SK-N-SH treated with all-trans-retinoic acid at 6 μM for 48 hours (cell line): ENCODE measurements at regions not wholly inside any gene's neighbourhood (a gene's known extent, or its start where the extent isn't known, plus 50 kb on each side); places are given as distances from the start of the nearest gene placed in this dataset.

Source experiments
- ARNTL ChIP-seq: fragments of 450-650 bp; formaldehyde crosslinking; IDR thresholded peaks from 2 replicates; pipeline ENCODE4 v1.5.0; 2020; ENCODE audit warnings: low read depth, mild to moderate bottlenecking, moderate library complexity, borderline replicate concordance
- BACH2 ChIP-seq: fragments of 250-450 bp; sonication (Bioruptor Pico); IDR thresholded peaks from 2 replicates; pipeline ENCODE4 v1.9.0; 2021; ENCODE audit warnings: mild to moderate bottlenecking, borderline replicate concordance
- CREB5 ChIP-seq: fragments of 250-450 bp; sonication (Bioruptor Pico); IDR thresholded peaks from 2 replicates; pipeline ENCODE4 v1.5.1; 2020; ENCODE audit warnings: low read depth, mild to moderate bottlenecking, moderate library complexity
- POU6F1 ChIP-seq: fragments of 250-450 bp; sonication (Bioruptor Pico); IDR thresholded peaks from 2 replicates; pipeline ENCODE4 v1.8.0; 2021; ENCODE audit warnings: low read depth, mild to moderate bottlenecking, moderate library complexity, borderline replicate concordance
- PPARA ChIP-seq: fragments of 250-450 bp; sonication (Bioruptor Pico); IDR thresholded peaks from 2 replicates; pipeline ENCODE4 v1.5.0; 2020; ENCODE audit warnings: mild to moderate bottlenecking, borderline replicate concordance
- SNAI2 ChIP-seq: fragments of 250-450 bp; sonication (Bioruptor Pico); IDR thresholded peaks from 2 replicates; pipeline ENCODE4 v1.5.0; 2020; ENCODE audit warnings: mild to moderate bottlenecking, moderate library complexity
- TSHZ2 ChIP-seq: fragments of 250-450 bp; sonication (Bioruptor Pico); IDR thresholded peaks from 2 replicates; pipeline ENCODE4 v1.5.0; 2020; ENCODE audit warnings: mild to moderate bottlenecking, moderate library complexity
- ZNF8 ChIP-seq: fragments of 450-650 bp; formaldehyde crosslinking; IDR thresholded peaks from 2 replicates; pipeline ENCODE4 v1.5.0; 2020; ENCODE audit warnings: mild to moderate bottlenecking, moderate library complexity

GRCh38 chr4:106695501-106696262 lies 327.1 kb upstream of the GIMD1 start:
- TF ChIP-seq ZNF8 (no peak), SNAI2 (CRISPR knock-in tag) (no peak), ARNTL (CRISPR knock-in tag) (no peak), TSHZ2 (CRISPR knock-in tag) (no peak), PPARA (CRISPR knock-in tag) (no peak), BACH2 (CRISPR knock-in tag) (no peak), POU6F1 (CRISPR knock-in tag) (no peak), CREB5 (CRISPR knock-in tag) (no peak)
